ENCODE measurements at regions not wholly inside any gene's neighbourhood (a gene's known extent, or its start where the extent isn't known, plus 50 kb on each side); places are given as distances from the start of the nearest gene placed in this dataset.
"Not testable (repeated sequence)": the region's sequence is repeated elsewhere in the genome, so short reads cannot be mapped to it uniquely, and the experiment has no call there.

DNA sequence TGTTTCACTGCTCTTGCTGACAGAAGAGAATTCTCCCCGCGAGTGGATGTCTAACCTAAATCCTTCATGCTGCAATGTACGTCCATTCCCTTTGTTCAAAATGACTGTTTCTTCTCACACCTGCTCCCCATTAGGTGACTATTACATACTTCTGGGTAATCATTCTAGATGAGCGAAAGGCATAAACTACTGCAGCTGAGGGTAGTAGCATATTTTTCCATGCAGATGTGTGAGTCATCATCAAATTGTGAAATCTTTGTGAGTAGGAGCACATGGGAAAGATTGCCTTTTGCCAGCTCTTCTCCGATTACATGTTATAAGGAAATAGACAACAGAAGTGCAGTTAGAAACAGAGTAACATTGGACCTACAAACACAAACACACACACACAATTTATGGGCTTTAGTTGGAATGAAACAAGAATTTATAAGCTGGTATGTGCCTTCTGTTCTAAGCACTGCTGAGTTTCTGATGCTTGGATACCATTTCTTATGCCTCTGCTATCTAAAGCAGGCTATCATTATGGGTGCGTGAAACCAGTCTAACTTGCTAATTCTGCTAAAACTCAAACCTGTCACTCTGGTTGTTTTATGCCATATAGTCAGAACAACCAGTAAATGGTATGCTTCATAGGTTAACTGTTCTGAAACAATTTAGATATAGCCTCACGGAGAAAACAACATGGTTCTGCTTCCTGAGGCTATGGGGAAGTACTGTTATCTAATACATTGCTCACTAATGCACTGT lies 346.9 kb upstream of the PSMD7 start:
- DNase-seq, result no peak

DNA sequence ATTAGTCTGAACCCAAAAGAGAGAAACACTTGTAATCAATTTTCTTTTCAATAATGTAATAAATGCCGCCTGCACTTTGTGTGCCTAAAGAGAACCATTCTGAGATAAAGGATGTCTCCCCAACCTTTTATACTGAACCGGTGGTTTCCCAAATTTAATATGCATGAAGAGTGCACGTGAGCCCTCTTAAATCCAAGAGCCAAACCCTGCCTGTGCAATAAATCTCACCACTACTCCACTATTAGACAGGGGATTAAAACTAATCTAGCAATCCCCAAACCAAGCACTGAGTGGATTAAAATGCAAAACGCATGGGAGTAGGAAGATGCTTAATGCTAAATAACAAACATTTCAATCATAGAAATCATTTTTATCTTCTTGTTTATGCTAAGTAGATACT lies 351.0 kb upstream of the PSMD7 start:
- DNase-seq, result peak; percentile 86 to 93

DNA sequence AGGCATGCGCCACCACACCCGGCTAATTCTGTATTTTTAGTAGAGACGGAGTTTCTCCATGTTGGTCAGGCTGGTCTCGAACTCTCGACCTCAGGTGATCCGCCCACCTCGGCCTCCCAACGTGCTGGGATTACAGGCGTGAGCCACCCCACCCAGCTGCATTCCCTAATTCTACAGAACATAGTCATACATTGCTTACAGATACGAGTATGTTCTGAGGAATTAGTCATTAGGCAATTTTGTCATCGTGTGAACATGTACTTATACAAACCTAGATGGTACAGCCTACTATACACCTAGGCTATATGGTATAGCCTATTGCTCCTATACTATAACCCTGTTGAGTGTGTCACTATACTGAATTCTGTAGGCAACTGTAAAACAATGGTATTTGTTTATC lies 353.4 kb upstream of the PSMD7 start:
- DNase-seq, result not testable (repeated sequence)

DNA sequence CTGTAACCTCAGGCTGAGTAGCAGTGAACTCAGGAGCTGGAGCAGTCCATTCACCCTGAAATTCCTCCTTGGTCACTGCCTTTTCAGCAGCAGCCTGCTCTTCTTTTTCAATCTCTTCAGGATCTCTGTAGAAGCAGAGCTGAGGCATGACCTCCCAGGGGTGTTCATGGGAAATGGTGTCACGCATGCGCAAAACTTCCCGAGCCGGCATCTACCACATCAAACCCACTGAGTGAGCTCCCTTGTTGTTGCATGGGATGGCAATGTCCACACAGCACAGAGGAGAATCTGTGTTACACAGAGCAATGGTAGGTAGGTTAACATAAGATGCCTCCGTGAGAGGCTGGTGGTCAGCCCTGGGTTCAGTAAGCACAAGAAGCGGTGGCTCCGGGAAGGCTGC lies 355.8 kb upstream of the PSMD7 start:
- DNase-seq, result not testable (repeated sequence)

DNA sequence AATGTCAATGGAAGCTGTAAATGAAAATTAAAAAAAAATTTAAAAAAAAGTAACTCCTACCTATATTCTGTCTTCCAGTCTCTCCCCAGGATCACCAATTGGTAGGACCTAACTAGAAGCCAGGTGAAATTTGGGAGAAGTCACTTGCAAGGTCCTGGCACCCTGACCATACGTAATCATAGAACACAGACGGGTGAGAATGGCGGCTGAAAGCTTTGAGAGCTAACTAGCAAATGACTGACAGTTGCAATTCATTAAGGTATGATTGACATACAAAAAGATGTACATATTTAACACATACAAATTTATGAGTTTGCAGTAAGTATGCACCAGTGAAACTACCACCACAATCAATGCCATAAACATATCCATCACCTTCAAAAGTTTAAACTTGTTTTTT lies 372.7 kb upstream of the PSMD7 start:
- DNase-seq, result no peak

DNA sequence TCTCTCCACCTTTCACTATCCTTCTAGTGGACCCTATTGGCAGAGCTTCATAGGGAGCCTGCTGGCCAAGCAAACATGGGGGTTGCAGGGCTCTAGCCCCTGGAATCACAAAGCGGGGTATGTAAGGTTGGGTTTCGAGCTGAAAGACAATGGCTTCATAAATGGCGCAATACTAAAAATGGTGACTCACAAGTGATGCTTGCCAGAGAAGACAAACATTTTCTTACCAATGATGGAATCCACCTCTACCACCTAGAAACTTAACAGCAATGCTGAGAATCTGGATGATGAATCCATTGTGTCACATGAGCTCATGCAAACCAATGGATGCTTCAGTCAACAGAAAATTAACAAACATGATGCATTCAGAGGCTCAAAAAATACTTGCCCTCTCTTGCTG lies 375.3 kb upstream of the PSMD7 start:
- DNase-seq, result no peak

DNA sequence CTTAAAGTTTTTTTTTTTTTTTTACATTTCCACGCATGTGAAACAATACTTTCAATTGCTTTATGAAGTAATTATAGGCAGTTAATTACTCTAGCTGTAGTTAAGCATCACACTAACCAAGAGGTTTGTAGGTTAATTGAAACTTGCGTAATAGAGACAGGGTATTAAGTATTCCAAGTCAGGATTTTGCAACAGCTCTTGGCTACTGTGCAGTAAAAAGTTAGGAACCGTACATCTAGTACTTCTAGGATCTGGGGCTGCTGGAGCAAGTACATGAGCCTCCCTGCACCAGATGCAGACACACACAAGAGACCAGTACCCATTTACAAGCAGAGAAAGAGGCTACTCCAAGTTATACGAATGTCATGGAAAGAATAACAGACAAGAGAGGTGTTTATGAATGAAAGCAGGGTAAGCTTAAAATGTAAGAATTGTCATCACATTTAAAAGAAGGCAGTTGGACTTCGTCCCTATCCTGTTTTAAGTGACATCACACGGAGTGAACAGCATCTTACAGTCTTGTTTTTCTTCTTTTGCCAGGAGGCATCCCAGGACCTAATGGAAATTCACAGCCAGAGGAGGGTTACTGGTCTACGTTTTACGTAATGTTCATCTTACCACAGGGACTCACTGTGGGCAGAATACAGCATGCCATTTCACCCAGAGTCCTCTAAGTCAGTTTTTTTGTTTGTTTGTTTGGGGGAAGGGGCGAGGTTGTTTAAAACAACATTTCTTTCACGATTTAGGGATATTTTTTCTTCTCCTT lies 379.6 kb upstream of the PSMD7 start:
- DNase-seq, result no peak

DNA sequence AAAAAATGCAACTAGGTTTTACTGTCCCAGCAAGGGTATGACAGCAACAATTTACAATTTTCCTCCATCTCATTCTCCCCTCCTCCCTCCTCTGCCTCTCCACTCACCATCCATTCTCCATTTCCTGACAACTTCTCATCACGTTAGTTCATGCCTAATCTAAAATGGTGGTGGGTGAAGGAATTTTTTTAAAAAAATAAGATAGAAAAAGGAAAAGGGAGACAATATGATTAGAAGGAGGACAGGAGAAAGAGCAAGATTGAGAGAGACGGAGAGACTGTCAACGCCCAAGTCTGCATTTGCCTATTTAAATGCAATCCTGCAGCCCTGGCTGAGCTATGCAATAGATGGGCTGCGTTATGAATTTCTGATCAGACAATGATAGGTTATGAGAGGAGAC lies 380.7 kb upstream of the PSMD7 start:
- DNase-seq, result no peak

DNA sequence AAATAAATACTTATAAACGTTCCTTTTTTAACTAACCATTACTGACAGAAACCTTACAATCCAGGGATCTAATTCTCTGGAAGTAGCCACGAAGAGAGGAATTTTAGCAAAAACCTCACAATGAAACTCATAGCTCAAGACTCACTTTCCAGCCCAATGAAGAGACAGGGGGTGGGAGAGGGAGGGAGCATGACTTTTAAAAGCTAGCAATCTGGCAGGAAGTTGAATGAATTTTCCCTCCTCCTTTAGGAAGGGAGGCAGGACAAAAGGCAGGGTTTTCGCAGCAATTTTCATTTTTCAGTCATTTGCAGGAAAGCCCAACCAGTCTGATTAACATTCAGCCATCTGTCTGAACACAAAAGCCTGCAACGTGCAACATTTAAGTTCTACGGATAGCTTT lies 381.5 kb upstream of the PSMD7 start:
- DNase-seq, result peak in 1 of 2 experiments; percentile 3

DNA sequence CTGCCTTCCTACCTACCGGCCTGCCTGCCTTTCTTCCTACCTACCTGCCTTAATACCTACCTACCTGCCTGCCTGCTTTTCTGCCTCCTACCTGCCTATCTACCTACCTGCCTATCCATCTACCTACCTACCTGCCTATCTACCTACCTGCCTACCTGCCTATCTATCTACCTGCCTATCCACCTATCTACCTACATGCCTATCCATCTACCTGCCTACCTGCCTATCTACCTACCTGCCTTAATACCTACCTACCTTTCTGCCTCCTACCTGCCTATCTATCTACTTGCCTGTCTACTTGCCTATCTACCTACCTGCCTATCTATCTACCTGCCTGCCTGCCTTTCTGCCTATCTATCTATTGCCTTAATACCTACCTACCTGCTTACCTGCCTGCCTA lies 383.8 kb upstream of the PSMD7 start:
- no peak for DNase-seq

DNA sequence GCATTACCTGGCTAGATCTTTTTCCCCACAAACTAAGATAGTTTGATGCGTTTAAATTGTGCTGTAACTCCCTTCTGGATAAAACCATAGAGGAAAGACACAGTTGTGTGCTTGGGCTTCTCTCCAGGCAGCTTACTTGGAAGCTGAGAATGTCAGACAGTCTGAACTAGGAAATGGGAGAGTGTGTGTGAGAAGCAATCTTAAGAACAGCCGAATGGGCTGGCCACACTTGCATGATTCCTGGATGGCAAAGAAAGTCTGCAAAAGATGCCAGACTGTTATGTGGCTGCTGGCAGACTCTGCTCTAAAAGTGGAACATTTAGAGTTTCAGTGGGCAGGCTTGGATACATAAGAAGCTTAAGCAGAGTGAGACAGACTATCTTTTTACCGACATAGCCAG lies 384.3 kb upstream of the PSMD7 start:
- no peak for DNase-seq

DNA sequence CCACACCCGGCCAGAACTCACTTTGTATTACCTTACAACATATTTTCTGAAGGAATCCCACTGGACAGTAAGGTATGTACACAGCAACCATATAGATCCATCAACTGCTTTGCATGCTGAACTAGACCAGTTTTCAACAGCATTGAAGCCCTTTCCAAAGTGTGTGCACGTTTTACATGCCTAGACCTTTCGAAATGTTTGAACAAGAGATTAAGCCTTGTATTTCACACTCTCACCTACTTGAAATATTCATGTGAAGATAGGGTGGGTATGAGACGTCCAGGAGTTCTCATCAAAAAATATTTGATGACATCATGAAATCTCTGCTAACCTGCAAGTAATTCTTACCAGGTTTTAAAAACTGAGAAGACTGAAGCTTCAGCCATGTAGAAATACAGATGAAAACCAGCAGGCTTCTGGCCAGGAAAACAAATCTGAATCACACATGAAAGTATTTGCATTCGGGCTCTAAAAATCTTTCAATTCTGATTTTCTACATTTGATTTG lies 387.0 kb upstream of the PSMD7 start:
- DNase-seq, result no peak

DNA sequence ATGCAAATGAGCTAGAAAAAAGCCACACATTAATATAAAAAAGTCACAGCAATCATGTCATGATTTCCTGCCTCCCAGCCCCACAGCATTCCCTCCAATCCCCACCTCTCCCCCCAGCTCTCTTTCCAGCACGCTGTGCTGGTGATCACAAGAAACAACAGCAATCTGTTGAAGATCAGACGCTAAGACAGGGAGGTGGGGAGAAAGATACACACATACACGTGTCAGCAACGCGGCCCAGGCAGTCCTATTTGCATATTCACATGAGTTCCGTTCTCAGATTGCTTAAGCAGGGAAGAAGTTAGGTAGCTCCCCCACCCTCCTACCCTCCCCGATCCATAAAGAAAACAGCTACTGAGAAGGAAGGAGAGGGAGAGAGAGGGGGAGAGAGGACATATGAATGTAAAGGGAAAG lies 405.5 kb upstream of the PSMD7 start:
- DNase-seq, result peak; percentile 74 to 92

DNA sequence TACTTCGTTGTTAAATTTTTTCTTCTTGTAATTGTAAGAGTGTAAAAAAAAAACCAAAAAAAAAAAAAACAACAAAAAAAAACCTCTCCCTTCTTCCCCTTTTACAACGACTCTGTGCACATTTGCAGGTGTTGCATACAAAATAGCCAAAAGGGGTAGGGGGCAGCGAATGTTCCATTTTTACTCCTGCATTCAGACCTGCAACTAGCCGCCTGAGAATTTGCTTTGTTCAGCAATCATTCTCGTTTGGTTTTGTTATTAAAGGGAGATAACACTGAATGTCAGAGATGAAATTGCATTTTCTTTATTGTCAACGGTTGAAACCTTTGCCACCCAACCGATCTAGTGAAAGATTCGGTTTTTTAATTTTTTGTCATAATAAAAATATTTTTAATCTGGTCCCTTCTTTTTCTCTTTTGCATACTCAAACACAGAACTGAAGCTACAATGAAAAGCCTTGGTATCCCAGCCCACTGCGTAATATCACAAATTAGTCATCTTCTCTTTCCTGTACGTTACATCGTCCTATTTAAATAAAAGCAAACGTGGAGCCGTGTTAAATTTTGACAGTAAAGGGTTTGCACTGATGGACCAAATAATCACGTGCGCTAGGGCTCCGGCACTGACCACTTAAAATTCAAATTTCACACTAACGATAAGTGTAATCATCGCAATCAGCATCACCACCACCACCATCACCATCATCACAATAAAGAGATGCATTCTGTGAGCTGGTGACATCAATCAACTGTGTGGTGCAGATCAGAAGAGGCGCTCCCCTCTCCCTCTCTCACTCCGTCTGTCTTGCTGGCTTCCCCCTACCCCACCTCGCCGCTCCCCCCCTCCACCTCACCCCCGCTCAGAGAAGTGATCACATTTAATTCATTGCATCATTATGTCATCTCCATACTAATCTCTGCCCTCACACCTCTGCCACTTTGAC lies 406.2 kb upstream of the PSMD7 start:
- DNase-seq, result no peak

DNA sequence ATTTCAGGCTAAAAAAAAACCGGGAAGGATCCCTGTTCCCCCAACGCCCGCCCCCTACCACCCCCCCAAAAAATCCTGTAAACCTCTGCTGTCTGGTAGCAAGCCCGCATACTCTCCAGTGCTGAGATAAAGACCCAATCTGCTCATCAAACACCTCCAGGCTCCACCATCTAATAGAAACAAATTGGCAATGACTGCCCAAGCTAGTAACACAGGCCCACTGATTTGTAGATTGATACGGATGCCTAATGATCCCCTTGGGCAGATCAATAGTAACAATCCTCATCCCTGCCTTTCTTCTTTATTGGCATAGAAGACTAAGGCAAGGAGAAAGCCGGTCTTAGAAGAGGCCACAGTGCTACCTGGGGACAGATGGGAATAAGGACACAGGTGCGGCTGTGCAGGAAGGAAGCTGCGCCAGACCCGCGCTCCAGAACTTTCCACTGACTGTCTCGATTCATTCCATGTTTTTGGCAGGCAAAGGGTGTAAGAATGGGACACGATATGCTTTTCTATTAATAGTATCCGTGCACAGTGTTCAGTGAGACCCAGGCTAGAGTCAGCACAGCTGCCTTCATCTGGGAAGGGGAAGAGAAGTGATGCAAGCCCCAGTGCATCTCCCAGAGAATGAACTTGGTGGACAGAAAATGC lies 407.6 kb upstream of the PSMD7 start:
- no peak for DNase-seq

DNA sequence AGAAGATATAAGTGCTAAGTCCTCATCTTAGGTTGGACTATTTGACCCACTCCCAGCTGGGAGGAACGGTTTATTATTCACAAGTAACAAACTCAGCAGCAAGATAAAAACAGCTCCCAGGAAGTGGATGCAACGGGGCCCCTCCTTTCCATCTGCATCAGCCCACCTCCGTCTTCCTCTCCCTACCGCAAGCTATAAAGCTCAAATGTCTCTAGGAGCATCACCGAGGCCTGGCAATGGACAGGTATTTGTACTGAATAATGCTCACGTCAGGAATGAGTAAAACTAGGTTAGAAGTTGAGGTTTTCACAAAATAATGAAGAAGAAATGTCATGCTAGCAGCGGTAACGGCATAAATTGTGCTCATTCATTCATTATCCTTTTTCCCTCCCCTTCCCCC lies 408.7 kb upstream of the PSMD7 start:
- DNase-seq, result no peak

DNA sequence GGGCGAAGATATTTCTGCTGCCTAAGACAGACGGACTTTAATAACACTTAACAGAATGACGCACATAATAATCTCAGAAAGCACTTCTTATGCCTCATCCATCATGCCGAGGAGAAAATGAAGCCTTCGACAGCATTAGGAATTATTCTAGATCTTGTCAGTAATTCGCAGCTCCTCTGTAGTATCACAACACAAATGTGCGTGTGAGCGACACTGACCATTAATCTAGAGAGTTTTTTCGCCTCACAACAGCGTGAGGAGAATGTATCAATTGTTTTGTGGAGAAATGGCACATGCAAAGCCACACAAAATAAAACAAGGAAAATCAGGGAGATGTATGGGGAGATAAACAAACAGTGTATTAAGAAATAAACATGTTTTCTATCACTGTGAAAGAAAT lies 410.2 kb upstream of the PSMD7 start:
- DNase-seq, result peak; percentile 36 to 84

DNA sequence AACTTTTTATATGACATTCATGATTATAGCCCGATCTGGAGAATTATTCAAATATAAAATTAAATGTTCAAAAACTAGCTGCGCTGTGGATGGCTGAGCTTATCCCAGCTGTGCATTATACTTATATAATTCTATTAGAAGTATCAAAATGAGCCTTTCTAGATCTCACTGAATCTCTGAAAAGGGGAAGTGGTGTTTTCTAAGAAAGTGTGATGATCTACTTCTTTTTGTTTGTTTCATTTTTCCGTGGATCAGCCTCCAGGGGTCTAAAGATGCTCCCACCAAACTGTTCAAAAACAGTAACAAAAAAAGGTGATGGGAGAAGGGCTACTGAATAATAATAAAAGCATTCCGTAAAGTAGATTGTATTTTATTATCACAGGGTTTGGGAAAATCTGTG lies 411.3 kb upstream of the PSMD7 start:
- no peak for DNase-seq

DNA sequence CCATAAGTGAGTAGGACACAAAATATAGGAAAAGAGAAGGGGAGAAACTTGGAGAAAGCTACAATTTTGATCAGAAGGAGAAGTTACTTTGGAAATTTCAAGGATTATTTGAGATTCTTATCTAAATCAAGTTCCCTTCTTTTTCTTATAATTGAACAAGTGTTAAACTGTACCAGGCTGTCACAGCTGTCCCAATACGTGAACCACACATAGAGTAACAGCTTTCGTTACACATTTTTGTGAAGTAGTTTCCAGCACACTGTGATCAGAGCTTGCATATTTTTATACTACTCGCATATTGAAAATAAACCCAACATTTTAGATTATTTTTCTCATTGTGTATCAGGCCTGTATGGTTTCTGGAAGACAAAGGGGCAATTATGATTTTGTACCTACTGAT lies 412.8 kb upstream of the PSMD7 start:
- DNase-seq, result no peak

DNA sequence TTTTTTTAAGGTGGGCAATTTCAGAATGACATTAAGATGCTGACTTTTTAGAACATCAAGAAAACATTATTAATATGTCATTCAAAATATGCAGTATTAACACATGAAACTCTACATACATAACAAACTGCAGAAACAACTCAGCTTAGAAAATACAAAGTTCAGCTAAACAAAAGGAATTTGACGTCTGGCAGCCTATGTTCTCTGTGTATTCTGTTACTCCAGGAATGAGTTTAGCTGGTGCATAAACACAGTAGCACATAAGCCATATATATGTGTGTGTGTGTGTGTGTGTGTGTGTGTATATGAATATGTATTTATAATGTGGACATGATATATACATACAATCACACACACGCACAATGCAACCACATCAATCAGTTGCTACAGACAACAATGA lies 413.5 kb upstream of the PSMD7 start:
- DNase-seq, result no peak

DNA sequence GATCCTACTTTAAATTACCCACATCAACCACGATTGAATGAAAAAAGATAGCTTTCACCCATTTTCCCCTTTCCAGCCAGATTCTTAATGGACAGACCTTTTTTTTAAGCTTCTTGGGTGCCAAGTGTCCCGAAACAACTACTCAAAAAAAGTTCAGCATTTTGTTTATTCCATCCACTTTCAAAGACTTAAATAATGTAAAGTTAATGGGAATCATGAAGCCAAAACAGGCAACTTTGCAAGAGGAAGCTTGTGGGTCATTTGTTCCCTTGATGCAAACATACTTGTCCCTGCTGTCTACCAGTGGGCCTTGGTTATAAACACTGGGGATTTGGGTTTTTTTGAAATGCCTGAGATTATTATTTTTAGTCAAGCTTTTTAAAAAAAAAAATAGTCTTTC lies 414.0 kb upstream of the PSMD7 start:
- no peak for DNase-seq

DNA sequence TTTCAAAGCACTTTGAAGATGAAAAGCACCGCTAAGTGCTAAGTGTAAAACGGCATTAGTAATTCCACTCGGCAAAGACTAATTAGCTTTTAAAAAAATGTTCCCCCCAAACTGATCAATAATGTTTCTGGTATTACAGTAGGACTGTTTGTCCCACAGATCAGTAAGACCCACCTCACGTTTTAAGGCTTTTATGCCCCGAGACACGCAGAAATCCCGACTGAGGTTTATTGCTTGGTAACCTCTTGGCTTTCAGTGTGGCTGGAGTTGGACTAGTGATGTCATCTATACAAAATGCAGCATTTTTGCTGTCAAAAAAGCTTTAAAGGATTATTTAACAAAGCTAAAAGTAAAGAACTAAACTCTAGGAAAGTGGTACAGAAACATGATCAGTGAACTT lies 414.6 kb upstream of the PSMD7 start:
- DNase-seq, result no peak

DNA sequence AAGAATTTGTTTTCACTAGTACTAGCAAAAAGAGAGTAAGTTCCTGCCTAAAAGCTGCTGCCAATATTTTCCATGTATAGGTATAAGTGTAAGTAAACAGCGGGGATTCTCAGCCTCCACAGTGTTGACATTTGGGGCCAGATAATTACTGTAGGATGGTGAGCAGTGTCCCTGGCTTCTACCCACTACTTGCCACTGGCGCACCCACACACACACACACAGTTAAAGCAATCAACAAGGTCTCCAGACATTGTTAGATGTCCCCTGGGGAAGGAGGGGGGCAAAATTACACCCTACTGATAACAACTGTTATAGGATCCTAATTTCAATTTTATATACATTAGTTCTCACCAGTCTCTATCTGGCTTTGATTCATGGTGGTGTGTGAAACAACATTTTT lies 417.0 kb upstream of the PSMD7 start:
- DNase-seq, result no peak

All from NCI-H524 (cell line).